H1 (cell line): ENCODE measurements at regions not wholly inside any gene's neighbourhood (a gene's known extent, or its start where the extent isn't known, plus 50 kb on each side); places are given as distances from the start of the nearest gene placed in this dataset.

Experiments
- CTCF ChIA-PET: fragments of 300-600 bp; sonication (Branson Sonifier 250); formaldehyde crosslinking; loops from one replicate; lab custom pipeline; 2021; ENCODE audit not compliant: partially characterized antibody; lab: Charles Lee
- POLR2A ChIA-PET: fragments of 300-600 bp; sonication (Branson Sonifier 250); formaldehyde crosslinking; loops from one replicate; lab custom pipeline; 2021; ENCODE audit warnings: inconsistent platforms; ENCODE audit not compliant: partially characterized antibody; lab: Charles Lee
- DNase-seq, 2 experiments: peaks; one replicate each; pipeline versions ENCODE4 v3.0.0 to v3.0.0-alpha.2; 2010 to 2022; ENCODE audit warnings: low spot score in 2 of 2, low read depth in 1 of 2, mixed read lengths in 1 of 2
- FAIRE-seq: peaks from 2 replicates; lab custom pipeline; 2011; peaks lifted over from hg19 to GRCh38; lab: Jason Lieb, UNC
- H2AFZ ChIP-seq: 2 replicates; pipeline ENCODE4 v1.8.1; 2012; ENCODE audit warnings: low read length, inconsistent platforms
- H2AK5ac ChIP-seq: 2 replicates; pipeline ENCODE4 v1.6.1; 2013; ENCODE audit warnings: low read depth, low read length
- H2BK120ac ChIP-seq: replicated peaks from 2 replicates; pipeline ENCODE3; 2013; ENCODE audit warnings: low read depth, low read length, inconsistent platforms
- H2BK12ac ChIP-seq: 2 replicates; pipeline ENCODE4 v1.6.1; 2013; ENCODE audit warnings: low read depth, low read length
- H2BK15ac ChIP-seq: 2 replicates; pipeline ENCODE4 v1.6.1; 2013; ENCODE audit warnings: low read length
- H2BK20ac ChIP-seq: 2 replicates; pipeline ENCODE4 v1.6.1; 2013; ENCODE audit warnings: low read length
- H2BK5ac ChIP-seq: 2 replicates; pipeline ENCODE4 v1.6.1; 2013; ENCODE audit warnings: low read depth, low read length
- H3K14ac ChIP-seq: 2 replicates; pipeline ENCODE4 v1.6.1; 2013; ENCODE audit warnings: inconsistent platforms; ENCODE audit not compliant: insufficient read length
- H3K18ac ChIP-seq: 2 replicates; pipeline ENCODE4 v1.6.1; 2013; ENCODE audit warnings: low read length; ENCODE audit errors: extremely low read depth
- H3K23ac ChIP-seq: 2 replicates; pipeline ENCODE4 v1.6.1; 2013; ENCODE audit warnings: inconsistent platforms; ENCODE audit not compliant: insufficient read length
- H3K23me2 ChIP-seq: 2 replicates; pipeline ENCODE4 v1.6.1; 2013; ENCODE audit warnings: low read depth, low read length
- H3K27ac ChIP-seq: 2 replicates; pipeline ENCODE4 v1.6.1; 2011; ENCODE audit warnings: low read depth, low read length, inconsistent platforms
- H3K27me3 ChIP-seq, 4 experiments: replicated peaks in 1 of 4; 1 replicate in 1 of 4; 2 replicates in 3 of 4; pipeline versions ENCODE4 v1.6.1 to v1.8.1; 2011 to 2013; ENCODE audit warnings: low read length in 3 of 4, mild to moderate bottlenecking in 3 of 4, inconsistent platforms in 2 of 4, mixed read lengths in 2 of 4, moderate library complexity in 1 of 4; ENCODE audit not compliant: control insufficient read depth in 3 of 4, insufficient read depth in 3 of 4; ENCODE audit errors: extremely low read depth in 1 of 4
- H3K36me3 ChIP-seq, 4 experiments: 2 replicates each; pipeline versions ENCODE4 v1.6.1 to v1.8.1; 2011 to 2013; ENCODE audit warnings: mild to moderate bottlenecking in 4 of 4, low read length in 3 of 4, moderate library complexity in 2 of 4, control low read depth in 1 of 4, inconsistent platforms in 1 of 4; ENCODE audit not compliant: insufficient read depth in 4 of 4, control insufficient read depth in 2 of 4
- H3K4ac ChIP-seq: replicated peaks from 2 replicates; pipeline ENCODE3; 2013; ENCODE audit warnings: low read length, low read depth, mixed read lengths, inconsistent platforms; ENCODE audit not compliant: insufficient read length
- H3K4me1 ChIP-seq, 4 experiments: replicated peaks in 1 of 4; 1 replicate in 1 of 4; 2 replicates in 3 of 4; pipeline versions ENCODE4 v1.6.1 to v1.8.1; 2011 to 2013; ENCODE audit warnings: low read length in 3 of 4, inconsistent platforms in 2 of 4, mixed read lengths in 1 of 4; ENCODE audit not compliant: insufficient read depth in 4 of 4, control insufficient read depth in 3 of 4
- H3K4me2 ChIP-seq, 2 experiments: 2 replicates each; pipeline versions ENCODE4 v1.6.1 to v1.8.1; 2011 to 2013; ENCODE audit warnings: low read depth in 2 of 2, low read length in 2 of 2, control low read depth in 1 of 2, inconsistent platforms in 1 of 2, mild to moderate bottlenecking in 1 of 2; ENCODE audit not compliant: insufficient read depth in 1 of 2
- H3K4me3 ChIP-seq, 4 experiments: fragments of 200-600, 300-600 bp in 1 of 4; sonication (generic), shearing (Covaris generic), sonication (Bioruptor Twin) in 1 of 4; 2 replicates each; pipeline versions ENCODE4 v1.5.1 to v1.8.1; 2011 to 2016; ENCODE audit warnings: low read length in 4 of 4, low read depth in 3 of 4, control low read depth in 2 of 4, inconsistent platforms in 2 of 4, mild to moderate bottlenecking in 2 of 4, mixed read lengths in 1 of 4, moderate library complexity in 1 of 4; ENCODE audit not compliant: insufficient read depth in 2 of 4; ENCODE audit errors: extremely low read depth in 1 of 4
- H3K56ac ChIP-seq: replicated peaks from 2 replicates; pipeline ENCODE3; 2013; ENCODE audit warnings: low read depth, mild to moderate bottlenecking, mixed read lengths, low read length, inconsistent platforms; ENCODE audit not compliant: insufficient read length
- H3K79me1 ChIP-seq: 2 replicates; pipeline ENCODE4 v1.6.1; 2013; ENCODE audit warnings: low read depth, low read length, control low read depth
- H3K79me2 ChIP-seq, 2 experiments: 2 replicates each; pipeline versions ENCODE4 v1.6.1 to v1.8.1; 2012 to 2013; ENCODE audit warnings: low read length in 2 of 2, mild to moderate bottlenecking in 2 of 2, inconsistent platforms in 1 of 2; ENCODE audit not compliant: insufficient read depth in 2 of 2, control insufficient read depth in 1 of 2
- H3K9ac ChIP-seq, 4 experiments: replicated peaks in 1 of 4; 1 replicate in 1 of 4; 2 replicates in 3 of 4; pipeline versions ENCODE4 v1.6.1 to v1.8.1; 2011 to 2013; ENCODE audit warnings: low read depth in 3 of 4, low read length in 3 of 4, control low read depth in 2 of 4, mild to moderate bottlenecking in 2 of 4, moderate library complexity in 2 of 4, inconsistent platforms in 1 of 4; ENCODE audit errors: extremely low read depth in 1 of 4
- H3K9me3 ChIP-seq, 2 experiments: 2 replicates each; pipeline versions ENCODE4 v1.6.1 to v1.8.1; 2012 to 2013; ENCODE audit warnings: mild to moderate bottlenecking in 2 of 2, moderate library complexity in 2 of 2, control low read depth in 1 of 2, inconsistent platforms in 1 of 2, low read depth in 1 of 2, low read length in 1 of 2, mixed read lengths in 1 of 2; ENCODE audit not compliant: insufficient read depth in 2 of 2
- H4K20me1 ChIP-seq, 2 experiments: replicated peaks in 1 of 2; 2 replicates each; pipeline versions ENCODE3 to v1.8.1; 2011 to 2013; ENCODE audit warnings: inconsistent platforms in 2 of 2, low read length in 2 of 2, mild to moderate bottlenecking in 1 of 2; ENCODE audit not compliant: insufficient read depth in 2 of 2, control insufficient read depth in 1 of 2
- H4K5ac ChIP-seq: 2 replicates; pipeline ENCODE4 v1.6.1; 2013; ENCODE audit warnings: low read length, low read depth, mixed read lengths, inconsistent platforms; ENCODE audit not compliant: insufficient read length
- H4K8ac ChIP-seq: 2 replicates; pipeline ENCODE4 v1.8.0; 2013; ENCODE audit warnings: mild to moderate bottlenecking, moderate library complexity, low read length, inconsistent platforms; ENCODE audit not compliant: insufficient read depth; ENCODE audit errors: extremely low read depth
- H4K91ac ChIP-seq: replicated peaks from 2 replicates; pipeline ENCODE3; 2013; ENCODE audit warnings: low read length, mixed read lengths, inconsistent platforms; ENCODE audit not compliant: insufficient read length
- BRCA1 ChIP-seq: IDR thresholded peaks from 2 replicates; pipeline ENCODE4 v1.6.1; 2012; ENCODE audit warnings: low read depth, low read length, improper control_type of control experiment
- GTF2F1 ChIP-seq: IDR thresholded peaks from 2 replicates; pipeline ENCODE4 v1.6.1; 2012; ENCODE audit warnings: low read depth, low read length, improper control_type of control experiment, borderline replicate concordance
- WGBS, 2 experiments: shearing (Covaris generic) in 1 of 2; methylation state at CpG; one replicate each; pipeline versions ENCODE4 v1.1.6 to v1.1.7; 2013 to 2015; ENCODE audit warnings: low lambda C conversion rate in 2 of 2, mixed read lengths in 2 of 2, inconsistent platforms in 1 of 2, low coverage in 1 of 2, missing lambda C conversion rate in 1 of 2; ENCODE audit not compliant: insufficient replicate concordance in 2 of 2, insufficient coverage in 1 of 2, insufficient read length in 1 of 2; ENCODE audit errors: extremely low coverage in 1 of 2, missing lambda C conversion rate in 1 of 2; 5-methylcytosine and 5-hydroxymethylcytosine counted together

DNA sequence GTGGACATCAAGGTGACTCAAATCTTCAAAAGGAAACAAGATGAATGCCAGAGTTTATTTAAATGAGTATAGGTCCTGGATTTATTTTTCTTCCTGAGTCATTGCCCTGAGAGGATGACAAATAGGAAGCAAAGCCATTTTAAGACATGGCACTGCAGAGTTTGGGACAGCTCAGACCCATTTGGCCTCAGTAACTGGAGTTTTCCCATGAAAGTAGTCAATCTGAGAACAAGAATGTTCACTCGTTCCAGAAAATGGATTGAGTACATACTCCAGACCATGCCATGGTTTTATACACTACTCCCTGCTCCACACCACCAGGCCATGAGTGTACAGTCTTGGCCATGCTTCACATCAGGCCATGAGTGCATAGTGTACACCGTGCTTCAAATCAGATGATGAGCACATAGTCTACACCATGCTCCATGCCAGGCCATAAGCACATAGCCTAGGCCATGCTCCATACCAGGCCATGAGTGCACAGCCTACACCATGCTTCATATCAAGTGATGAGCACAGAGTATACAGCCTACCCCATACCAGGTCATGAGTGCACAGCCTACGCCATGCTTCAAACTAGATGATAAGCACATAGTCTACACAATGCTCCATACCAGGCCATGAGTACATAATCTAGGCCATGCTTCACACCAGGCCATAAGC lies 202.4 kb downstream of the FBXO15 start:
- Histone ChIP-seq H2AK5ac (no peak overlapping the region), H3K23ac (no peak overlapping the region), H3K56ac (no peak overlapping the region), H2BK120ac (no peak overlapping the region), H2BK15ac (no peak overlapping the region), H2BK12ac (no peak overlapping the region), H3K4me3 (no peak overlapping the region), H3K79me1 (no peaks in the 10 kb centered on the region), H3K27me3 (no peaks in the 10 kb centered on the region), H3K4me1 (peaks cover 0 to 2% (median under 1%) of the 10 kb centered on the region in 4 experiments; a peak in 1 of 7 replicates), H2AFZ (no peak overlapping the region), H3K27ac (no peak overlapping the region), H3K4me2 (no peak overlapping the region), H2BK5ac (no peak overlapping the region), H3K9me3 (peaks cover 0 to 3% of the 10 kb centered on the region in 2 experiments; a peak in 1 of 4 replicates), H3K79me2 (no peaks in the 10 kb centered on the region), H4K20me1 (no peaks in the 10 kb centered on the region), H3K14ac (no peak overlapping the region), H3K36me3 (no peaks in the 10 kb centered on the region), H4K91ac (no peak overlapping the region), H2BK20ac (no peak overlapping the region), H3K23me2 (no peaks in the 10 kb centered on the region), H4K5ac (no peak overlapping the region), H3K18ac (no peak overlapping the region), H3K9ac (no peak overlapping the region), H4K8ac (no peak overlapping the region), H3K4ac (no peak overlapping the region)
- ChIA-PET CTCF (interaction anchor here (1.2 kb wide), 1 partner anchor 9 kb away, joined by 3 read pairs; no protein-coding TSS in a partner anchor), POLR2A (no interaction called here)
- FAIRE-seq (no peak), DNase-seq (no peak)
- 92% methylated on average over 3 of the region's 3 CpGs; no CpG with 5 or more reads in 1 of the 2 experiments for WGBS, 2 experiments
- TF ChIP-seq BRCA1 (no peak), GTF2F1 (no peak)
